ENCODE measurements at regions not wholly inside any gene's neighbourhood (a gene's known extent, or its start where the extent isn't known, plus 50 kb on each side); places are given as distances from the start of the nearest gene placed in this dataset.

- TF ChIP-seq ZNF274 (IDR thresholded peaks at IDR 0.05; ENCODE audit: low read depth, low read length) (no peak), YY1 (IDR thresholded peaks at IDR 0.05; ENCODE audit: insufficient read depth, insufficient read length) (no peak), SUZ12 (IDR thresholded peaks at IDR 0.05; ENCODE audit: extremely low read depth, insufficient read depth, insufficient read length) (no peak)
Observed at GRCh38 chr3:187828579-187829452, 83.5 kb upstream of the BCL6 start.
